HUES6 (cell line): ENCODE measurements at regions not wholly inside any gene's neighbourhood (a gene's known extent, or its start where the extent isn't known, plus 50 kb on each side); places are given as distances from the start of the nearest gene placed in this dataset.

Experiments
- H3K27ac ChIP-seq: 2 replicates; pipeline ENCODE4 v1.7.0; 2013; ENCODE audit warnings: low read depth, mild to moderate bottlenecking, low read length, inconsistent platforms
- H3K27me3 ChIP-seq: 2 replicates; pipeline ENCODE4 v1.6.1; 2013; ENCODE audit warnings: low read length; ENCODE audit not compliant: control insufficient read depth, insufficient read depth
- H3K36me3 ChIP-seq: 2 replicates; pipeline ENCODE4 v1.6.1; 2013; ENCODE audit warnings: low read length; ENCODE audit not compliant: control insufficient read depth, insufficient read depth
- H3K4me1 ChIP-seq: 2 replicates; pipeline ENCODE4 v1.6.1; 2013; ENCODE audit warnings: low read length; ENCODE audit not compliant: control insufficient read depth, insufficient read depth
- H3K4me3 ChIP-seq: 2 replicates; pipeline ENCODE4 v1.5.1; 2013; ENCODE audit warnings: low read depth, low read length
- H3K9ac ChIP-seq: one replicate; pipeline ENCODE4 v1.6.1; 2013; ENCODE audit warnings: mild to moderate bottlenecking, low read length
- H3K9me3 ChIP-seq: 2 replicates; pipeline ENCODE4 v1.6.1; 2013; ENCODE audit warnings: low read depth, low read length; ENCODE audit not compliant: control insufficient read depth, insufficient read depth

- Histone ChIP-seq H3K27me3 (no peaks in the 10 kb centered on the region), H3K36me3 (no peaks in the 10 kb centered on the region)
These were observed 119.8 kb upstream of the ARHGAP20 start for GRCh38 chr11:110832080-110832479.

GRCh38 chr11:110830747-110831146 is 118.5 kb upstream of the ARHGAP20 start:
- no peak overlapping the region for H3K4me3 ChIP-seq
- H3K36me3 ChIP-seq: no peaks in the 10 kb centered on the region
- H3K4me1 ChIP-seq: no peaks in the 10 kb centered on the region
- H3K9me3 ChIP-seq: no peaks in the 10 kb centered on the region
- H3K9ac ChIP-seq: no peak overlapping the region
- no peaks in the 10 kb centered on the region for H3K27me3 ChIP-seq
- no peak overlapping the region for H3K27ac ChIP-seq

More at GRCh38 chr11:110832080-110832479, 119.8 kb upstream of the ARHGAP20 start:
- Histone ChIP-seq H3K9me3 (no peaks in the 10 kb centered on the region), H3K4me3 (no peak overlapping the region), H3K9ac (no peak overlapping the region), H3K4me1 (no peaks in the 10 kb centered on the region), H3K27ac (no peak overlapping the region)

- no peak overlapping the region for H3K9ac ChIP-seq
- H3K4me3 ChIP-seq: no peak overlapping the region
- no peaks in the 10 kb centered on the region for H3K27me3 ChIP-seq
These were observed 118.1 kb upstream of the ARHGAP20 start for GRCh38 chr11:110830344-110830743.

GRCh38 chr11:110829873-110830272 is 117.6 kb upstream of the ARHGAP20 start:
- Histone ChIP-seq H3K36me3 (no peaks in the 10 kb centered on the region), H3K27ac (no peak overlapping the region), H3K4me1 (no peaks in the 10 kb centered on the region), H3K4me3 (no peak overlapping the region), H3K27me3 (no peaks in the 10 kb centered on the region), H3K9me3 (no peaks in the 10 kb centered on the region), H3K9ac (no peak overlapping the region)

More at GRCh38 chr11:110830344-110830743, 118.1 kb upstream of the ARHGAP20 start:
- Histone ChIP-seq H3K36me3 (no peaks in the 10 kb centered on the region), H3K9me3 (no peaks in the 10 kb centered on the region), H3K4me1 (no peaks in the 10 kb centered on the region), H3K27ac (no peak overlapping the region)

- Histone ChIP-seq H3K9me3 (no peaks in the 10 kb centered on the region), H3K27ac (no peak overlapping the region), H3K36me3 (no peaks in the 10 kb centered on the region), H3K27me3 (no peaks in the 10 kb centered on the region), H3K9ac (no peak overlapping the region), H3K4me1 (no peaks in the 10 kb centered on the region), H3K4me3 (no peak overlapping the region)
These were observed 115.8 kb upstream of the ARHGAP20 start for GRCh38 chr11:110828086-110828485.

GRCh38 chr11:110827276-110827675 is 115.0 kb upstream of the ARHGAP20 start:
- H3K9ac ChIP-seq: no peak overlapping the region
- no peaks in the 10 kb centered on the region for H3K36me3 ChIP-seq
- H3K4me1 ChIP-seq: no peaks in the 10 kb centered on the region
- no peaks in the 10 kb centered on the region for H3K27me3 ChIP-seq
- no peaks in the 10 kb centered on the region for H3K9me3 ChIP-seq
- no peak overlapping the region for H3K4me3 ChIP-seq
- no peak overlapping the region for H3K27ac ChIP-seq

GRCh38 chr11:110824912-110825620 is 112.8 kb upstream of the ARHGAP20 start:
- H3K4me3 ChIP-seq: no peak overlapping the region
- H3K4me1 ChIP-seq: no peaks in the 10 kb centered on the region
- no peaks in the 10 kb centered on the region for H3K36me3 ChIP-seq
- H3K27me3 ChIP-seq: no peaks in the 10 kb centered on the region
- no peak overlapping the region for H3K27ac ChIP-seq
- no peak overlapping the region for H3K9ac ChIP-seq
- no peaks in the 10 kb centered on the region for H3K9me3 ChIP-seq

- Histone ChIP-seq H3K27ac (no peak overlapping the region), H3K4me3 (no peak overlapping the region), H3K36me3 (no peaks in the 10 kb centered on the region), H3K9ac (no peak overlapping the region), H3K9me3 (peaks cover 5% of the 10 kb centered on the region; the same call in 1 of the 2 replicates), H3K27me3 (no peaks in the 10 kb centered on the region), H3K4me1 (no peaks in the 10 kb centered on the region)
These were observed 105.9 kb upstream of the ARHGAP20 start for GRCh38 chr11:110818032-110818687.

- Histone ChIP-seq H3K9me3 (peaks cover 5% of the 10 kb centered on the region; the same call in 1 of the 2 replicates), H3K4me1 (no peaks in the 10 kb centered on the region), H3K4me3 (no peak overlapping the region), H3K27ac (no peak overlapping the region), H3K27me3 (no peaks in the 10 kb centered on the region), H3K36me3 (no peaks in the 10 kb centered on the region), H3K9ac (no peak overlapping the region)
These were observed 100.0 kb upstream of the ARHGAP20 start for GRCh38 chr11:110812086-110812733.

- no peaks in the 10 kb centered on the region for H3K9me3 ChIP-seq
- H3K4me1 ChIP-seq: no peaks in the 10 kb centered on the region
- no peak overlapping the region for H3K9ac ChIP-seq
- H3K36me3 ChIP-seq: no peaks in the 10 kb centered on the region
- H3K27me3 ChIP-seq: no peaks in the 10 kb centered on the region
- no peak overlapping the region for H3K4me3 ChIP-seq
- H3K27ac ChIP-seq: no peak overlapping the region
These were observed 97.4 kb upstream of the ARHGAP20 start for GRCh38 chr11:110809417-110810199.
